Neural cell (in vitro differentiated cells): ENCODE measurements at regions not wholly inside any gene's neighbourhood (a gene's known extent, or its start where the extent isn't known, plus 50 kb on each side); places are given as distances from the start of the nearest gene placed in this dataset.

Source experiments
- H2AFZ ChIP-seq: fragments of 200-600, 300-800 bp; sonication (generic), shearing (Covaris generic); 2 replicates; pipeline ENCODE4 v1.6.0; 2014; ENCODE audit warnings: low read depth, mild to moderate bottlenecking, antibody characterized with exemption, low read length, moderate library complexity
- H3F3A ChIP-seq: fragments of 200-600 bp; shearing (Covaris generic); 2 replicates; pipeline ENCODE4 v1.6.1; 2016; ENCODE audit warnings: mild to moderate bottlenecking, moderate library complexity, mixed read lengths, antibody characterized with exemption, low read length; ENCODE audit not compliant: insufficient read depth, poor library complexity, severe bottlenecking
- H3K27ac ChIP-seq: fragments of 200-600, 300-800 bp; sonication (generic), shearing (Covaris generic); 2 replicates; pipeline ENCODE4 v1.5.1; 2014; ENCODE audit warnings: mild to moderate bottlenecking, low read length, moderate library complexity
- H3K27me3 ChIP-seq: fragments of 300-800, 200-600 bp; sonication (generic), shearing (Covaris generic); 2 replicates; pipeline ENCODE4 v1.6.0; 2014; ENCODE audit warnings: mild to moderate bottlenecking, low read depth, low read length, moderate library complexity; ENCODE audit not compliant: insufficient read depth
- H3K36me3 ChIP-seq: fragments of 300-800, 200-600 bp; sonication (generic), shearing (Covaris generic); 2 replicates; pipeline ENCODE4 v1.5.1; 2014; ENCODE audit warnings: mild to moderate bottlenecking, antibody characterized with exemption, low read length, moderate library complexity; ENCODE audit not compliant: insufficient read depth
- H3K4me2 ChIP-seq: fragments of 300-800, 200-600 bp; sonication (generic), shearing (Covaris generic); 2 replicates; pipeline ENCODE4 v1.6.0; 2014; ENCODE audit warnings: mild to moderate bottlenecking, low read length
- H3K4me3 ChIP-seq: fragments of 300-800, 200-600 bp; sonication (generic), shearing (Covaris generic); 2 replicates; pipeline ENCODE4 v1.5.1; 2014; ENCODE audit warnings: mild to moderate bottlenecking, low read length, moderate library complexity
- H3K79me2 ChIP-seq: fragments of 200-600 bp; shearing (Covaris generic); replicated peaks from 2 replicates; pipeline ENCODE4 v1.6.0; 2014; ENCODE audit warnings: mild to moderate bottlenecking, low read length, moderate library complexity; ENCODE audit not compliant: insufficient read depth
- H3K9ac ChIP-seq: fragments of 300-800, 200-600 bp; sonication (generic), shearing (Covaris generic); 2 replicates; pipeline ENCODE4 v1.6.1; 2016; ENCODE audit warnings: mild to moderate bottlenecking, low read length, mixed read lengths
- H3K9me2 ChIP-seq: fragments of 200-600 bp; shearing (Covaris generic); 2 replicates; pipeline ENCODE4 v1.6.1; 2016; ENCODE audit warnings: mild to moderate bottlenecking, low read length, mixed read lengths; ENCODE audit not compliant: insufficient read depth
- H3K9me3 ChIP-seq: fragments of 200-600, 300-800 bp; sonication (generic), shearing (Covaris generic); 2 replicates; pipeline ENCODE4 v1.6.1; 2016; ENCODE audit warnings: mild to moderate bottlenecking, mixed run types, low read length, moderate library complexity, mixed read lengths
- H4K20me1 ChIP-seq: fragments of 200-600 bp; shearing (Covaris generic); 2 replicates; pipeline ENCODE4 v1.6.1; 2016; ENCODE audit warnings: mild to moderate bottlenecking, mixed run types; ENCODE audit not compliant: insufficient read depth
- EP300 ChIP-seq: fragments of 450-650 bp; conservative IDR thresholded peaks from 2 replicates; pipeline ENCODE4 v1.6.1; 2014; ENCODE audit warnings: antibody characterized with exemption, mild to moderate bottlenecking, moderate library complexity; ENCODE audit not compliant: poor library complexity, severe bottlenecking
- EZH2 ChIP-seq: fragments of 200-600, 300-800 bp; shearing (Covaris generic), sonication (generic); IDR thresholded peaks from 2 replicates; pipeline ENCODE4 v1.6.1; 2014; ENCODE audit warnings: antibody characterized with exemption, low read length, borderline replicate concordance, mild to moderate bottlenecking; ENCODE audit not compliant: insufficient read depth, poor library complexity, severe bottlenecking
- MXI1 ChIP-seq: fragments of 450-650 bp; conservative IDR thresholded peaks from 2 replicates; pipeline ENCODE4 v1.6.1; 2014; ENCODE audit warnings: antibody characterized with exemption, mild to moderate bottlenecking; ENCODE audit not compliant: poor library complexity, severe bottlenecking
- POLR2AphosphoS5 ChIP-seq: IDR thresholded peaks from 2 replicates; pipeline ENCODE4 v1.6.1; 2012
- RAD21 ChIP-seq: fragments of 450-650 bp; conservative IDR thresholded peaks from 2 replicates; pipeline ENCODE4 v1.6.1; 2014; ENCODE audit warnings: antibody characterized with exemption, mild to moderate bottlenecking, moderate library complexity
- SMC3 ChIP-seq: fragments of 450-650 bp; conservative IDR thresholded peaks from 2 replicates; pipeline ENCODE4 v1.6.1; 2014; ENCODE audit warnings: antibody characterized with exemption, mild to moderate bottlenecking, moderate library complexity; ENCODE audit not compliant: poor library complexity
- TAF1 ChIP-seq: IDR thresholded peaks from 2 replicates; pipeline ENCODE4 v1.6.1; 2012; ENCODE audit warnings: low read depth
- TF ChIP-seq, protein P1 (sequence below): IDR thresholded peaks from 2 replicates; pipeline ENCODE4 v1.6.1; 2012; ENCODE audit warnings: borderline replicate concordance
- TF ChIP-seq, protein P2 (sequence below): fragments of 450-650 bp; IDR thresholded peaks from 2 replicates; pipeline ENCODE4 v1.5.1; 2014; ENCODE audit warnings: antibody characterized with exemption, mild to moderate bottlenecking, moderate library complexity; ENCODE audit not compliant: poor library complexity, severe bottlenecking

- H3K9ac ChIP-seq = no peak overlapping the region
- no peaks in the 10 kb centered on the region for H4K20me1 ChIP-seq
- no peak overlapping the region for H3K27ac ChIP-seq
- peak overlapping the region; percentile 48 for H3K4me2 ChIP-seq
- no peaks in the 10 kb centered on the region for H3K27me3 ChIP-seq
- H3K36me3 ChIP-seq = no peaks in the 10 kb centered on the region
- TF ChIP-seq TAF1 = no peak
- no peak for TF ChIP-seq EZH2
- TF ChIP-seq, protein P1, sequence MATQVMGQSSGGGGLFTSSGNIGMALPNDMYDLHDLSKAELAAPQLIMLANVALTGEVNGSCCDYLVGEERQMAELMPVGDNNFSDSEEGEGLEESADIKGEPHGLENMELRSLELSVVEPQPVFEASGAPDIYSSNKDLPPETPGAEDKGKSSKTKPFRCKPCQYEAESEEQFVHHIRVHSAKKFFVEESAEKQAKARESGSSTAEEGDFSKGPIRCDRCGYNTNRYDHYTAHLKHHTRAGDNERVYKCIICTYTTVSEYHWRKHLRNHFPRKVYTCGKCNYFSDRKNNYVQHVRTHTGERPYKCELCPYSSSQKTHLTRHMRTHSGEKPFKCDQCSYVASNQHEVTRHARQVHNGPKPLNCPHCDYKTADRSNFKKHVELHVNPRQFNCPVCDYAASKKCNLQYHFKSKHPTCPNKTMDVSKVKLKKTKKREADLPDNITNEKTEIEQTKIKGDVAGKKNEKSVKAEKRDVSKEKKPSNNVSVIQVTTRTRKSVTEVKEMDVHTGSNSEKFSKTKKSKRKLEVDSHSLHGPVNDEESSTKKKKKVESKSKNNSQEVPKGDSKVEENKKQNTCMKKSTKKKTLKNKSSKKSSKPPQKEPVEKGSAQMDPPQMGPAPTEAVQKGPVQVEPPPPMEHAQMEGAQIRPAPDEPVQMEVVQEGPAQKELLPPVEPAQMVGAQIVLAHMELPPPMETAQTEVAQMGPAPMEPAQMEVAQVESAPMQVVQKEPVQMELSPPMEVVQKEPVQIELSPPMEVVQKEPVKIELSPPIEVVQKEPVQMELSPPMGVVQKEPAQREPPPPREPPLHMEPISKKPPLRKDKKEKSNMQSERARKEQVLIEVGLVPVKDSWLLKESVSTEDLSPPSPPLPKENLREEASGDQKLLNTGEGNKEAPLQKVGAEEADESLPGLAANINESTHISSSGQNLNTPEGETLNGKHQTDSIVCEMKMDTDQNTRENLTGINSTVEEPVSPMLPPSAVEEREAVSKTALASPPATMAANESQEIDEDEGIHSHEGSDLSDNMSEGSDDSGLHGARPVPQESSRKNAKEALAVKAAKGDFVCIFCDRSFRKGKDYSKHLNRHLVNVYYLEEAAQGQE = no peak
- TF ChIP-seq SMC3 = no peak
- TF ChIP-seq, protein P2, sequence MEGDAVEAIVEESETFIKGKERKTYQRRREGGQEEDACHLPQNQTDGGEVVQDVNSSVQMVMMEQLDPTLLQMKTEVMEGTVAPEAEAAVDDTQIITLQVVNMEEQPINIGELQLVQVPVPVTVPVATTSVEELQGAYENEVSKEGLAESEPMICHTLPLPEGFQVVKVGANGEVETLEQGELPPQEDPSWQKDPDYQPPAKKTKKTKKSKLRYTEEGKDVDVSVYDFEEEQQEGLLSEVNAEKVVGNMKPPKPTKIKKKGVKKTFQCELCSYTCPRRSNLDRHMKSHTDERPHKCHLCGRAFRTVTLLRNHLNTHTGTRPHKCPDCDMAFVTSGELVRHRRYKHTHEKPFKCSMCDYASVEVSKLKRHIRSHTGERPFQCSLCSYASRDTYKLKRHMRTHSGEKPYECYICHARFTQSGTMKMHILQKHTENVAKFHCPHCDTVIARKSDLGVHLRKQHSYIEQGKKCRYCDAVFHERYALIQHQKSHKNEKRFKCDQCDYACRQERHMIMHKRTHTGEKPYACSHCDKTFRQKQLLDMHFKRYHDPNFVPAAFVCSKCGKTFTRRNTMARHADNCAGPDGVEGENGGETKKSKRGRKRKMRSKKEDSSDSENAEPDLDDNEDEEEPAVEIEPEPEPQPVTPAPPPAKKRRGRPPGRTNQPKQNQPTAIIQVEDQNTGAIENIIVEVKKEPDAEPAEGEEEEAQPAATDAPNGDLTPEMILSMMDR = no peak
- no peak for TF ChIP-seq POLR2AphosphoS5
- TF ChIP-seq MXI1 = no peak
- no peak for TF ChIP-seq EP300
- TF ChIP-seq RAD21 = no peak
- no peak overlapping the region for H2AFZ ChIP-seq
- H3K79me2 ChIP-seq = no peaks in the 10 kb centered on the region
- no peaks in the 10 kb centered on the region for H3K9me3 ChIP-seq
- no peaks in the 10 kb centered on the region for H3F3A ChIP-seq
- H3K4me3 ChIP-seq = peak overlapping the region; percentile 45
- H3K9me2 ChIP-seq = no peaks in the 10 kb centered on the region
These were observed 337.4 kb downstream of the LPIN1 start for GRCh38 chr2:12083713-12084419.

DNA sequence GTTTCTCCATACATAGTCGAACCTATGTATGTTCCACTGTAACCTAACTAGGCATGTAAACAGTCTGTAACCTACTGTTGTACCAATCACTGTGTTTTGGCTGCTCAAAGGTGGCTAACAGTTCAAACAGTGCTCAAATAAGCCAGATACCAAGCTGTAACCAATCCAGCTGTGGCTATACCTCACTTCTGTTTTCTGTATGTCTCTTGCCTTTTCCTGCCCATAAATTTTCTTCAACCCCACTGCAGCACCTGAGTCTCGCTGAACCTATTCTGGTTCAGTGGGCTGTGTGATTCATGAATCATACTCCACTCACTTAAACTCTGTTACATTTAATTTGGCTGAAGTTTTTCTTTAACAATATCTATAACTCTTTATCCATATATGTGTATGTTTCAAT, 340.7 kb downstream of the LPIN1 start:
- no peak overlapping the region for H3K4me3 ChIP-seq
- H3K36me3 ChIP-seq = no peaks in the 10 kb centered on the region
- no peaks in the 10 kb centered on the region for H3K79me2 ChIP-seq
- no peak overlapping the region for H3K9ac ChIP-seq
- no peak overlapping the region for H2AFZ ChIP-seq
- H3K9me2 ChIP-seq = no peaks in the 10 kb centered on the region
- H3K4me2 ChIP-seq = no peak overlapping the region
- H4K20me1 ChIP-seq = no peaks in the 10 kb centered on the region
- TF ChIP-seq EP300 (no peak), EZH2 (no peak), RAD21 (no peak), SMC3 (no peak), MXI1 (no peak), POLR2AphosphoS5 (no peak), TAF1 (no peak)
- TF ChIP-seq, protein P1 = no peak
- TF ChIP-seq, protein P2 = no peak
- H3K27ac ChIP-seq = no peak overlapping the region
- no peaks in the 10 kb centered on the region for H3K27me3 ChIP-seq
- no peaks in the 10 kb centered on the region for H3K9me3 ChIP-seq
- no peaks in the 10 kb centered on the region for H3F3A ChIP-seq
